HL-60 (cell line): ENCODE measurements at regions not wholly inside any gene's neighbourhood (a gene's known extent, or its start where the extent isn't known, plus 50 kb on each side); places are given as distances from the start of the nearest gene placed in this dataset.

Source experiments
- DNase-seq, 2 experiments: peaks; one replicate each; pipeline ENCODE4 v3.0.0-alpha.2; 2010 to 2020; ENCODE audit warnings: low read depth in 1 of 2, low spot score in 1 of 2
- H3K27ac ChIP-seq: fragments of 250-450 bp; sonication (Bioruptor Pico); replicated peaks from 2 replicates; pipeline ENCODE4 v1.5.1; 2020; ENCODE audit warnings: mild to moderate bottlenecking, moderate library complexity
- H3K27me3 ChIP-seq: fragments of 250-450 bp; sonication (Bioruptor Pico); 2 replicates; pipeline ENCODE4 v1.5.1; 2021; ENCODE audit warnings: mild to moderate bottlenecking, moderate library complexity; ENCODE audit not compliant: insufficient read depth, poor library complexity, severe bottlenecking
- H3K4me3 ChIP-seq: replicated peaks from 2 replicates; pipeline ENCODE4 v1.5.1; 2011; ENCODE audit warnings: mild to moderate bottlenecking, control low read depth, low read length; ENCODE audit not compliant: insufficient read depth
- GABPA ChIP-seq: IDR thresholded peaks from 2 replicates; pipeline ENCODE4 v1.6.1; 2012; ENCODE audit warnings: low read depth
- POLR2AphosphoS5 ChIP-seq: IDR thresholded peaks from 2 replicates; pipeline ENCODE4 v1.6.1; 2012; ENCODE audit warnings: low read depth
- REST ChIP-seq: IDR thresholded peaks from 2 replicates; pipeline ENCODE4 v1.6.1; 2012; ENCODE audit warnings: low read depth; ENCODE audit not compliant: insufficient replicate concordance
- SPI1 ChIP-seq: IDR thresholded peaks from 2 replicates; pipeline ENCODE4 v1.6.1; 2012; ENCODE audit warnings: low read depth, mild to moderate bottlenecking, borderline replicate concordance
- TF ChIP-seq, protein P1 (sequence below): IDR thresholded peaks from one replicate; pipeline ENCODE4 v1.5.1; 2011; ENCODE audit warnings: low read length, control low read depth, inconsistent platforms; ENCODE audit not compliant: insufficient read depth

GRCh38 chr18:61281431-61281830 is 51.8 kb upstream of the CDH20 start:
- DNase-seq: no peak
- no peak overlapping the region for H3K4me3 ChIP-seq
- H3K27me3 ChIP-seq: no peaks in the 10 kb centered on the region
- TF ChIP-seq GABPA: no peak
- no peak for TF ChIP-seq POLR2AphosphoS5
- no peak for TF ChIP-seq REST
- H3K27ac ChIP-seq: no peak overlapping the region

- Histone ChIP-seq H3K27ac (no peak overlapping the region), H3K4me3 (no peak overlapping the region), H3K27me3 (no peaks in the 10 kb centered on the region)
- no peak for TF ChIP-seq SPI1
- TF ChIP-seq GABPA: no peak
- no peak for TF ChIP-seq POLR2AphosphoS5
- TF ChIP-seq, protein P1, sequence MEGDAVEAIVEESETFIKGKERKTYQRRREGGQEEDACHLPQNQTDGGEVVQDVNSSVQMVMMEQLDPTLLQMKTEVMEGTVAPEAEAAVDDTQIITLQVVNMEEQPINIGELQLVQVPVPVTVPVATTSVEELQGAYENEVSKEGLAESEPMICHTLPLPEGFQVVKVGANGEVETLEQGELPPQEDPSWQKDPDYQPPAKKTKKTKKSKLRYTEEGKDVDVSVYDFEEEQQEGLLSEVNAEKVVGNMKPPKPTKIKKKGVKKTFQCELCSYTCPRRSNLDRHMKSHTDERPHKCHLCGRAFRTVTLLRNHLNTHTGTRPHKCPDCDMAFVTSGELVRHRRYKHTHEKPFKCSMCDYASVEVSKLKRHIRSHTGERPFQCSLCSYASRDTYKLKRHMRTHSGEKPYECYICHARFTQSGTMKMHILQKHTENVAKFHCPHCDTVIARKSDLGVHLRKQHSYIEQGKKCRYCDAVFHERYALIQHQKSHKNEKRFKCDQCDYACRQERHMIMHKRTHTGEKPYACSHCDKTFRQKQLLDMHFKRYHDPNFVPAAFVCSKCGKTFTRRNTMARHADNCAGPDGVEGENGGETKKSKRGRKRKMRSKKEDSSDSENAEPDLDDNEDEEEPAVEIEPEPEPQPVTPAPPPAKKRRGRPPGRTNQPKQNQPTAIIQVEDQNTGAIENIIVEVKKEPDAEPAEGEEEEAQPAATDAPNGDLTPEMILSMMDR: no peak
- TF ChIP-seq REST: no peak
- DNase-seq: no peak
Measured at GRCh38 chr18:61282926-61283325, 50.3 kb upstream of the CDH20 start.
